Ovary (tissue), 7 donors: ENCODE measurements at regions not wholly inside any gene's neighbourhood (a gene's known extent, or its start where the extent isn't known, plus 50 kb on each side); places are given as distances from the start of the nearest gene placed in this dataset.

Experiments
- DNase-seq, 5 donors: peaks; one replicate each; pipeline ENCODE4 v3.0.0-alpha.2; 2019 to 2020
- H3K27ac ChIP-seq, 2 donors: fragments of 200-600 bp; one replicate each; pipeline versions ENCODE4 v1.5.1 to v1.8.0; 2019 to 2022
- H3K27me3 ChIP-seq: fragments of 200-600 bp; one replicate; pipeline ENCODE4 v1.8.0; 2022
- H3K36me3 ChIP-seq: fragments of 200-600 bp; sonication (generic); one replicate; pipeline ENCODE4 v1.5.1; 2019
- H3K4me1 ChIP-seq: one replicate; pipeline ENCODE4 v1.8.1; 2013; ENCODE audit warnings: mild to moderate bottlenecking, moderate library complexity; ENCODE audit not compliant: insufficient read depth
- H3K4me3 ChIP-seq: fragments of 200-600 bp; sonication (generic); one replicate; pipeline ENCODE4 v1.5.1; 2017
- H3K9me3 ChIP-seq, 2 donors: fragments of 200-600 bp in 1 of 2; sonication (generic) in 1 of 2; one replicate each; pipeline versions ENCODE4 v1.5.1 to v1.8.1; 2013 to 2019; ENCODE audit warnings: mild to moderate bottlenecking in 1 of 2, moderate library complexity in 1 of 2
- EP300 ChIP-seq: sonication (generic); formaldehyde crosslinking; IDR thresholded peaks from one replicate; pipeline ENCODE4 v1.6.1; 2017; ENCODE audit warnings: antibody characterized with exemption
- POLR2A ChIP-seq: fragments of 450-650 bp; IDR thresholded peaks from one replicate; pipeline ENCODE4 v1.6.1; 2017; ENCODE audit warnings: antibody characterized with exemption, mild to moderate bottlenecking, moderate library complexity
- WGBS, 3 donors: extraction: QIAGEN DNeasy Blood & Tissue Kit in 1 of 3; methylation state at CpG; one replicate each; pipeline versions ENCODE4 v1.1.5 to v1.1.7; 2013 to 2017; 5-methylcytosine and 5-hydroxymethylcytosine counted together
- intact Hi-C, 4 donors: fragments of 100-400 bp; cut with DNase I; formaldehyde crosslinking; loops; one replicate each; pipeline versions ENCODE4 v1.11.0 to v1.15.1; 2022 to 2023
- TF ChIP-seq, protein P1 (sequence below), 3 donors: fragments of 450-650 bp in 2 of 3; fragments of 200-600 bp in 1 of 3; IDR thresholded peaks; one replicate each; pipeline versions ENCODE4 v1.5.1 to v1.8.0; 2016 to 2022; ENCODE audit warnings: antibody characterized with exemption in 3 of 3, mild to moderate bottlenecking in 1 of 3
- donor health status: DM: no; HTN: no; CAD: no; lungs with moderate emphysema.
- donor health status: DM: no; HTN: no; CAD: no.
- donor health status: Bipolar disorder and iron deficiency.
- donor health status: DM: no; HTN: no; CAD: no.
- donor health status: DM: yes; HTN: yes; CAD: no.

DNA sequence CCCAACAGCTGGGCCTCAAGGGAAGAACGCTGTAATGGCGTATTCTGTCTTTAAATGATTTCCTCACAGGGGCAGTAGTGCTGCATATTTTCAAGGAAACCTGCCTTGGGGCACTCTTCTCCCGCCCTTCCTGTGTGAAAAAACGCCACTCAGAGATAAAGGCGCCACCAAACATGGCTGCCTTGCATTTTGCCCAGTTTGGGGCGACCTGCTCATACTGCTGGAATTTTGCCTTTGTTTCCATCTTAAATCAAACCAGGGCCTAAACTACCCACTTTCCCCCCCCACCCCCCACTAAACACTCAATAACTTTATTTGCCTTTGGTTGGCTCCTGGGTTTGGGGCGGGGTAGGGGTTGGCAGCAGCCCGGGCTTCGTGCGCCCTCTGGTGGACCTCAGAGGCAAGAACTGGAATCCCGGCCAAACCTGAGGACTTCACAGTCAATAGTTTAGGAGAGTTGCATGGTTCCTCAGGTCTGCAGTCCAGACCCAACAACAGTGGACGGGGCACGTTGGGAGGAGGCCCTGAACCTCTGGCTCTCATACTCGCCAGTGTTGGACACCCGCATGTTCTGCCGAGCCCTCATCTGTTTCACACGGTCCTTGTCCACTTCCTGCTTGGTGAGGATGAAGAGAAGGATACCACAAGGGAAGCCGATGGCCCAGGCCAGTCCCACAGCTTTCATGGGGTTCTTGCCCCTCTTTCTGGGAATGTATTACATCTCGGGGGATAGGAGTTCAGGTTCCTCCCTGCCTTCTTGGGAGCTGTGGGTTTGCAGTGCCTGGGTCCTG lies 220.1 kb upstream of the STK26 start:
- no peak overlapping the region for H3K4me3 ChIP-seq
- WGBS, 3 donors = 44 to 53% (median 49%) methylated on average over 19 of the region's 19 CpGs
- intact Hi-C loops = loop anchor here in 1 of 4 donors (1.0 kb wide), 1 partner anchor 7 kb away; no protein-coding TSS in a partner anchor
- TF ChIP-seq POLR2A (no peak), EP300 (no peak)
- TF ChIP-seq, protein P1, sequence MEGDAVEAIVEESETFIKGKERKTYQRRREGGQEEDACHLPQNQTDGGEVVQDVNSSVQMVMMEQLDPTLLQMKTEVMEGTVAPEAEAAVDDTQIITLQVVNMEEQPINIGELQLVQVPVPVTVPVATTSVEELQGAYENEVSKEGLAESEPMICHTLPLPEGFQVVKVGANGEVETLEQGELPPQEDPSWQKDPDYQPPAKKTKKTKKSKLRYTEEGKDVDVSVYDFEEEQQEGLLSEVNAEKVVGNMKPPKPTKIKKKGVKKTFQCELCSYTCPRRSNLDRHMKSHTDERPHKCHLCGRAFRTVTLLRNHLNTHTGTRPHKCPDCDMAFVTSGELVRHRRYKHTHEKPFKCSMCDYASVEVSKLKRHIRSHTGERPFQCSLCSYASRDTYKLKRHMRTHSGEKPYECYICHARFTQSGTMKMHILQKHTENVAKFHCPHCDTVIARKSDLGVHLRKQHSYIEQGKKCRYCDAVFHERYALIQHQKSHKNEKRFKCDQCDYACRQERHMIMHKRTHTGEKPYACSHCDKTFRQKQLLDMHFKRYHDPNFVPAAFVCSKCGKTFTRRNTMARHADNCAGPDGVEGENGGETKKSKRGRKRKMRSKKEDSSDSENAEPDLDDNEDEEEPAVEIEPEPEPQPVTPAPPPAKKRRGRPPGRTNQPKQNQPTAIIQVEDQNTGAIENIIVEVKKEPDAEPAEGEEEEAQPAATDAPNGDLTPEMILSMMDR (IDR thresholded peaks at IDR 0.05) = peak; percentile 53 to 75 (median 68)
- no peaks in the 10 kb centered on the region for H3K36me3 ChIP-seq
- no peaks in the 10 kb centered on the region for H3K4me1 ChIP-seq
- DNase-seq = peak; percentile 78 to 86 (median 83)
- H3K27me3 ChIP-seq = no peaks in the 10 kb centered on the region
- H3K27ac ChIP-seq = peak overlapping the region in 1 of 2 donors; percentile 8
- no peaks in the 10 kb centered on the region for H3K9me3 ChIP-seq

DNA sequence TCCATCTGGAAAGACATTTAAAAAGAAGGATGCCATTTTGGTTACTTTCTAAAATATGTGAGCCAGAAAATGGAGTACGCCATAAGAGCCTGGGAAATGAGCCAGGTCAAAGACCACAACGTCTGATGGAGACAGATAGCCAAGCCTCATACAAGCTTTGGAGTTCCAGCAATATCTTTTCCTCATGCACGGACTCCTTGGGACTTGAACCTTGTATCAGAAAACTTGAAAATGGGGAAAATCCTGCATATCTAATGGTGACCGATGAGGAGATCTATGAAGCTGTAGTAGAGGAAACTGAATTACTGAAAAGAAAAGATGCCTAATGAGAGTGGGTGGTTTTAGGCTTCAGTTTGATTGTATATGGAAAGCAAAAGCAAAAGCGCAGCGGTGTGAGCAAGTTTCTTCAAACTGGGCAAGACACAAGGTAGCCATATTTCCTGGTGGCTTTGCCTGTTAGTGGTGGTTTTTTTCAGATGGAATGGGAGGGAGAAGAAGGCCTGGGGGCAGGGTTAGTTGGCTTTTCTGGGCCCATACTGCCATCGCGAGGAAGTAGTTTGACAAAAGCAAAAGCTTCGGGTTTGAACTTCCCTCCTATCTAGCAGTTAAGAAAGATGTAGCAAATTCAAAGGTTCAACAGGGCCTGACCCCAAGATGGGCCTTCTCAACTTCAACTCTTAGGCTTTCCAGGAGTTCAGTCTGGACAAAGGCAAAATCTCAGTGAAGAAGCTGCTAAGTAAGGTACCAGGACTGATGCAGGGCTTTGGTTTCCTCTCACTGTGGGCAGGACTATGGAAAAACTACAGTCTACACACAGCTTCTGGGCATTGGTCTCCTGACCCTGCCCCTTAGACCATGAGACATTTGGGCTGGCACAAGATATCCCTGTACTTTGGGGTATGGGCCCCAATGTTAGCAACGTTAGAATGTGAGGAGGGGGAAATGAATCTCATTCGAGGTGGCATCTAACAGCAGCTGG lies 210.0 kb upstream of the STK26 start:
- H3K4me1 ChIP-seq = no peaks in the 10 kb centered on the region
- no peaks in the 10 kb centered on the region for H3K36me3 ChIP-seq
- no peak for TF ChIP-seq EP300
- TF ChIP-seq, protein P1 (IDR thresholded peaks at IDR 0.05) = peak; percentile 35 to 41 (median 39)
- no peaks in the 10 kb centered on the region for H3K27me3 ChIP-seq
- peak overlapping the region in 1 of 2 donors; percentile 78 for H3K27ac ChIP-seq
- H3K4me3 ChIP-seq = peak overlapping the region; percentile 23
- peak; percentile 75 to 82 (median 81) for DNase-seq
- no peaks in the 10 kb centered on the region for H3K9me3 ChIP-seq
- 41 to 46% (median 45%) methylated on average over 11 of the region's 11 CpGs for WGBS, 3 donors
- intact Hi-C loops = loop anchor here in 1 of 4 donors (10.0 kb wide), 1 partner anchor 108 kb away; no protein-coding TSS in a partner anchor

DNA sequence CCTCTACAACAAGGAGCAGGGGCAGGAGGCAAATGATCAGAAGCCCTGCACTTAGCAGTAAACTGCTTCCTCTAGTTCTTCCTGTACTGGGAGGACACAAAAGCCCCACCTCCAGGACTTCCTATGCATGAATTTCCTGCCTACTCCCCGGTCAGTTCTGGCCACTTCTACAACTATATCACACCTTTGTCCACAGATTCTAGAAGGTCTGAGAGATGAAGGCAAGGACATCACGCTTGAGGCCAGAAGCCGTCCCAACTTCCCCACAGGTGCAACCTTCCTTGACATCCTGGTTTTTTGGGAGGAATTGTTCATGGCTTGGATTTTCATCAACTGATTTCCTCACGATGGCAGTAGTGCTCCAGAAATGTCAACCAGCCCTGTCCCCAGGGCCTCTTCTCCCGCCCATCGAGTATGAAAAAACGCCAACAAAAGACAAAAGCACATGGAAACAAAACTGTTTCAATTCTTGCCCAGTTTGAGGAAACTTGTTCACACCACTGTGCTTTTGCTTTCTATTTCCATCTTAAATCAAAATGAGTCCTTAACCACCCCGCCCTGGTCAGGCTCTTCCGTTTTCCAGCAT lies 206.5 kb upstream of the STK26 start:
- no peaks in the 10 kb centered on the region for H3K9me3 ChIP-seq
- no peaks in the 10 kb centered on the region for H3K36me3 ChIP-seq
- H3K27me3 ChIP-seq = no peaks in the 10 kb centered on the region
- intact Hi-C loops = loop anchor here in 1 of 4 donors (10.0 kb wide), 1 partner anchor 112 kb away; no protein-coding TSS in a partner anchor
- no peaks in the 10 kb centered on the region for H3K4me1 ChIP-seq
- peak overlapping the region in 1 of 2 donors; percentile 47 for H3K27ac ChIP-seq
- TF ChIP-seq POLR2A = no peak
- TF ChIP-seq, protein P1 (IDR thresholded peaks at IDR 0.05) = peak; percentile 44 to 55 (median 49)
- peak; percentile 66 to 88 (median 84) for DNase-seq
- 44 to 48% (median 46%) methylated on average over 9 of the region's 9 CpGs for WGBS, 3 donors
- peak overlapping the region; percentile 19 for H3K4me3 ChIP-seq
